ENCODE measurements at regions not wholly inside any gene's neighbourhood (a gene's known extent, or its start where the extent isn't known, plus 50 kb on each side); places are given as distances from the start of the nearest gene placed in this dataset.

GRCh38 chr9:87211669-87212068, 264.4 kb upstream of the GAS1 start:
- H3K4me3 ChIP-seq (replicated peaks; ENCODE audit: low read depth, low read length): no peak overlapping the region
- no peak for DNase-seq (ENCODE audit: extremely low read depth, low read depth)
- TF ChIP-seq CTCF (IDR thresholded peaks at IDR 0.05; ENCODE audit: low read depth, low read length, missing control alignments): no peak

GRCh38 chr9:87212605-87213021, 265.3 kb upstream of the GAS1 start:
- DNase-seq (ENCODE audit: extremely low read depth, low read depth): peak; percentile 59
- TF ChIP-seq CTCF (IDR thresholded peaks at IDR 0.05; ENCODE audit: low read depth, low read length, missing control alignments): no peak
- H3K4me3 ChIP-seq (replicated peaks; ENCODE audit: low read depth, low read length): no peak overlapping the region

GRCh38 chr9:87213948-87214347, 266.6 kb upstream of the GAS1 start:
- no peak for DNase-seq (ENCODE audit: extremely low read depth, low read depth)
- H3K4me3 ChIP-seq (replicated peaks; ENCODE audit: low read depth, low read length): no peak overlapping the region
- no peak for TF ChIP-seq CTCF (IDR thresholded peaks at IDR 0.05; ENCODE audit: low read depth, low read length, missing control alignments)

- no peak for DNase-seq (ENCODE audit: extremely low read depth, low read depth)
- TF ChIP-seq CTCF (IDR thresholded peaks at IDR 0.05; ENCODE audit: low read depth, low read length, missing control alignments): no peak
- H3K4me3 ChIP-seq (replicated peaks; ENCODE audit: low read depth, low read length): no peak overlapping the region
Observed at GRCh38 chr9:87214991-87215390, 267.7 kb upstream of the GAS1 start.

- H3K4me3 ChIP-seq (replicated peaks; ENCODE audit: low read depth, low read length): no peak overlapping the region
- no peak for DNase-seq (ENCODE audit: extremely low read depth, low read depth)
- TF ChIP-seq CTCF (IDR thresholded peaks at IDR 0.05; ENCODE audit: low read depth, low read length, missing control alignments): no peak
Observed at GRCh38 chr9:87216036-87216435, 268.7 kb upstream of the GAS1 start.

GRCh38 chr9:87216897-87217455, 269.7 kb upstream of the GAS1 start:
- no peak overlapping the region for H3K4me3 ChIP-seq (replicated peaks; ENCODE audit: low read depth, low read length)
- no peak for TF ChIP-seq CTCF (IDR thresholded peaks at IDR 0.05; ENCODE audit: low read depth, low read length, missing control alignments)
- no peak for DNase-seq (ENCODE audit: extremely low read depth, low read depth)

Data from HFF-Myc (cell line).